Hepatic stellate cell (primary cell): ENCODE measurements at regions not wholly inside any gene's neighbourhood (a gene's known extent, or its start where the extent isn't known, plus 50 kb on each side); places are given as distances from the start of the nearest gene placed in this dataset.

Source experiments
- DNase-seq: peaks from one replicate; pipeline ENCODE4 v3.0.0; 2011; ENCODE audit warnings: low spot score

GRCh38 chr17:36864827-36865430 is 72.3 kb upstream of the LHX1 start:
- no peak for DNase-seq

GRCh38 chr17:36867716-36868341 is 69.4 kb upstream of the LHX1 start:
- no peak for DNase-seq

DNA sequence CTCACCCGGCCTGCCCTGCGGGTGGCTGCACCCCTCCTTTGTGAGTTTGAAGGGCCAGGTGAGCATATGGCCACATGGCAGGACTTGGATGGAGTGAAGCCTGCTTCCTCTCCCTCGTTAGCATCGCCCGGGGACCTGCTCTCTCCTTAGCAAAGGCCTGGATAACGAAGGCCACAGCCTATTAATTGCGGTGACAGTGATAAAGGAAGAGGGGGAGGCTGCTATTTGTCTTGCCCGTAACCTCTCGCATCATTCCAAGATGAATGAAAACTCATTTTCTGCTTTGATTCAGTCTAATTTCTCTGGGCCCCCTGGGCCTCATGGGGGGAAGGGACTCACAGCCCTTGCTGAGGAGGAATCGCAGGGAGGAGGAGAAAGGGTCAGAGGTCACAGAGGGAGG is 68.5 kb upstream of the LHX1 start:
- DNase-seq = no peak

DNA sequence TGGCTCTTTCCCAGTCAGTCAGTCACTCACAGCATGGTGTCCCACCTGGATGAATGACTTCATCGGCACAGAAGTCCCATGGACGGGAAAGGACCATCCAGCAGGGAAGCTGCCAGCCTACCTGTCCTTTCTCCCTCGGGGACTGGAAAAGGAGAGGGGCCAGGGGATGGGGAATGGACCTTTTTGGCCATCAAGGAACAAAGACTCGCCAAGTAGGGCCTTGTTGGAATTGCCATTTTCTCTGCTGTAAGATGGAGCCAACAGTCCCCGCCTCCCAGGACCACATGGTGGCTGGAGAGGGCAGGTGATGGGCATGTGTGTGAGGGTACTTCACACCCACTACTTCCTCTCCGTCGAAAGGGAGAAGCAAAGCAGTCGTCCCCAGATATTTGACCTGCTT is 67.8 kb upstream of the LHX1 start:
- DNase-seq = no peak

- DNase-seq = no peak
Observed at GRCh38 chr17:36869856-36870719, 67.2 kb upstream of the LHX1 start.

DNA sequence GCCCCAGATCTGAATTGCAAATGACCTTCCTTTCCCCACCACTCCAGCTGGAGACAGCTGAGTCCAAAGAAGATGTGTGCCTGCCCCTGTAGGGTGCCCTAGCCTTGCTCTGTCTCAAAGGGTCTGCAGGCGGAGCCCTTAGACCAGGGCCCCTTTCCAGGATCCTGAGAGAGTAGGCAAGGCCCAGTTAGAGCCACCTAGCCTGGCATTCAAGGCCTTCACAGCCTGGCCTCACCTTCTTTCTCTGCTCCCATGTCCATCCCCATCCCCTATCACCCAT is 66.6 kb upstream of the LHX1 start:
- DNase-seq = no peak

GRCh38 chr17:36875698-36876293 is 61.5 kb upstream of the LHX1 start:
- DNase-seq = no peak

GRCh38 chr17:36876966-36877365 is 60.3 kb upstream of the LHX1 start:
- no peak for DNase-seq

DNA sequence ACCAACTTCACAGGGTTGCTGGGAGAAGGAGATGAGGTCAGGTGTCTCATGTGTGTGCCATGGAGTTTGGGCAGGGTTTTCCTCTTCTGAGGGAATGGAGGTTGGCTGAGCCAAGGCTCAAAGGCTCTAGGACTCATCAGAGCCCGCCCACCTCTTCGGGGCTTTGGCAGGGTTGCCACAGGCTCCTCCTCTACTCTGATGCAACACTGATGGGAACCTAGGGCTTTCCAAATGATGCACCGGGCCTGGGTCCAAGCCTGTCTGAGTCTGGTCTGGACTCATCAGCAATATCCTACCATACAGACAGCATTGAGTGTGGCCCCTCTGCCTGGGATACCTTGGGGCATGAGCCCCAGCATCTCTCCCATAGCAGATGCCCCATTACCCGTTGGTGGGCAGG is 59.5 kb upstream of the LHX1 start:
- no peak for DNase-seq

DNA sequence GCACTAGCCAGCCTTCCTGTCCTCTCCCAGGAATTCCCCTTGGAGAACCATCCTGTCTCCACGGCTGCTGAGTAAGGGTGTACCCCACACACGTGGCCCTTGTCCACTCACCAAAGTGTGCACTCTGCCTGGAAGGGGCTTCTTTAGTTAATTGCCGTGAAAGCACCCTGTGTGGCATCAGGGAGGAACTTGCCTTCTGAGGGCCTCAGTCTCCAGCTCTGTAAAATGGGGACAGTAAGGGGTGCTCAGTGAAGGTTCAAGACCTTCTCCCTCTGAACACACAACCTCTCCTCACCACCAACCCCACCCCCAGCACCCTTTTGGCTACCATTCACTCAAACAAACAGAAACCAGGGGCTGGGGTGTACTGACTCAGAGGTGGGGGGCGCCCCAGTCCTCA is 59.1 kb upstream of the LHX1 start:
- DNase-seq = no peak

DNA sequence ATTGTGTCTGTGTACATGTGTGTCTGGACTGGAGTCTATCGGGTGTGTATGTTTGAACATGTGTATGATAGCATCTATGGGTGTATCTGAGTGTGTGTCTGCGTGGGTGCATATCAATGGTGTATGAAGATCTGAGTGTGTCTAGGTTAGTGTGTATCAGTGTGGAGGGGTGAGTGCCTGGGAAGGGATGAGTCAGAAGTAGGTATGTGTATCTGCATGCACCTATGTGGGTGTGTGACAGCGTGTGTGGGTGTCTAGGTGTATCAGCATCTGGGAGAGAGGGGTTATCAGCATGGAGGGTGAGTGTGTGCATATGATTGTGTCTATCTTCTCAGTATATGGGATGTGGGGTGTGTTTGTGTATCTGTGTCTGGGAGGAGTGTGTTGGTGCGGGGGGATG is 58.2 kb upstream of the LHX1 start:
- no peak for DNase-seq

GRCh38 chr17:36879624-36880131 is 57.6 kb upstream of the LHX1 start:
- no peak for DNase-seq

- DNase-seq = no peak
Observed at GRCh38 chr17:36880268-36880905, 56.9 kb upstream of the LHX1 start.

- no peak for DNase-seq
Observed at GRCh38 chr17:36881323-36881722, 56.0 kb upstream of the LHX1 start.

- no peak for DNase-seq
Observed at GRCh38 chr17:36884495-36885152, 52.7 kb upstream of the LHX1 start.

GRCh38 chr17:36885153-36885735 is 52.0 kb upstream of the LHX1 start:
- DNase-seq = no peak

DNA sequence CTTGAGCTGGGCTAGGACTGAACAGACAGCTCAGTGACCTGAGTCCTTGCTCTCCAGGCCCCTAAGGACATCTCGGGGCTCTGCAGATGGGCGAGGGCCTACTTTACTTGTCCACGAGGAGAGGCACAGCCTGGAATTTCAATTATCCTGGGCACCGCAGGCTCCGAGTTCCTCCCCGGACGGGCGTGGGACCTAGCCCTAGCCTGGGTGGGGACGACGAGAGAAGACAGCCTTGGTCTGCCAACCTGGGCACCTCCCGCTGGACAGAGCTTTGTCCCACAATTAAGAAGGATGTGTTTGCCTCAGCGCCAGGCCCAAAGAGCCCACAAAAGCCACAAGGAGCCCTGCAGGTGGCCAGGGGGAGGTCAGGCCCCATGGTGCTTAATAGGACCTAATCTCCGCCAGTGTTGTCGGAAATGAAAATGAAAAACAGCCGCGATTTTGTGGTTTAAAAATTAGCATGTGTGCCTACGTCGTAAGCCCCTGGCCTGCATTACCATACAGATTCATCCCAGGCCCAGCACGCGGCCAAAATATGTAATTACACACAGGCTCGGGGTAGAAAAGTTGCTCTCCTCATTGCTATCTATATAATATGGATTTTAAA is 51.4 kb upstream of the LHX1 start:
- DNase-seq = no peak
